Endodermal cell (in vitro differentiated cells): ENCODE measurements at regions not wholly inside any gene's neighbourhood (a gene's known extent, or its start where the extent isn't known, plus 50 kb on each side); places are given as distances from the start of the nearest gene placed in this dataset.

ENCODE experiments used
- DNase-seq: peaks from one replicate; pipeline ENCODE4 v3.0.0-alpha.2; 2017
- H3K27ac ChIP-seq: 2 replicates; pipeline ENCODE4 v1.5.1; 2013; ENCODE audit warnings: mild to moderate bottlenecking, low read depth, low read length, moderate library complexity
- H3K27me3 ChIP-seq: 2 replicates; pipeline ENCODE4 v1.6.1; 2013; ENCODE audit warnings: mild to moderate bottlenecking, low read length, moderate library complexity; ENCODE audit not compliant: insufficient read depth, control insufficient read depth, poor library complexity, severe bottlenecking
- H3K36me3 ChIP-seq: 2 replicates; pipeline ENCODE4 v1.7.0; 2013; ENCODE audit warnings: mild to moderate bottlenecking, low read length, moderate library complexity; ENCODE audit not compliant: control insufficient read depth, insufficient read depth
- H3K4me1 ChIP-seq: one replicate; pipeline ENCODE4 v1.7.0; 2013; ENCODE audit warnings: low read length; ENCODE audit not compliant: control insufficient read depth, insufficient read depth
- H3K4me3 ChIP-seq: 2 replicates; pipeline ENCODE4 v1.5.1; 2013; ENCODE audit warnings: mild to moderate bottlenecking, low read length, moderate library complexity
- H3K9ac ChIP-seq: 2 replicates; pipeline ENCODE4 v1.6.1; 2013; ENCODE audit warnings: mild to moderate bottlenecking, low read length, moderate library complexity; ENCODE audit not compliant: poor library complexity, severe bottlenecking; ENCODE audit errors: extremely low read depth
- H3K9me3 ChIP-seq: 2 replicates; pipeline ENCODE4 v1.6.1; 2013; ENCODE audit warnings: mild to moderate bottlenecking, low read length, moderate library complexity; ENCODE audit not compliant: control insufficient read depth
- H3K27ac Mint-ChIP-seq: 2 replicates; pipeline ENCODE4 v1.8.0; 2020; ENCODE audit warnings: mixed read lengths
- H3K27me3 Mint-ChIP-seq: 2 replicates; pipeline ENCODE4 v1.8.0; 2021; ENCODE audit warnings: mild to moderate bottlenecking, mixed read lengths; ENCODE audit not compliant: insufficient read depth
- H3K36me3 Mint-ChIP-seq: 2 replicates; pipeline ENCODE4 v1.8.0; 2020; ENCODE audit warnings: low read depth, mixed read lengths
- H3K4me1 Mint-ChIP-seq: 2 replicates; pipeline ENCODE4 v1.8.0; 2020; ENCODE audit warnings: mixed read lengths
- H3K4me3 Mint-ChIP-seq: 2 replicates; pipeline ENCODE4 v1.8.0; 2020; ENCODE audit warnings: mild to moderate bottlenecking, moderate library complexity, mixed read lengths
- H3K9me3 Mint-ChIP-seq: 2 replicates; pipeline ENCODE4 v1.8.0; 2020; ENCODE audit warnings: mild to moderate bottlenecking, mixed read lengths
- WGBS, 2 experiments: methylation state at CpG; one replicate each; pipeline versions ENCODE4 v1.1.5 to v1.1.7; 2013; ENCODE audit warnings: missing lambda C conversion rate in 2 of 2, mixed read lengths in 1 of 2; ENCODE audit not compliant: insufficient coverage in 1 of 2, insufficient read length in 1 of 2; 5-methylcytosine and 5-hydroxymethylcytosine counted together
- TF ChIP-seq, protein P1 (sequence below): fragments of 200-600 bp; sonication (generic); conservative IDR thresholded peaks from 2 replicates; pipeline ENCODE4 v1.5.0; 2021; ENCODE audit warnings: antibody characterized with exemption, mild to moderate bottlenecking

GRCh38 chr2:217691920-217692666, 310.7 kb downstream of the TNS1 start:
- Histone ChIP-seq H3K36me3 (no peaks in the 10 kb centered on the region), H3K4me3 (no peak overlapping the region), H3K4me1 (peaks cover 18% of the 10 kb centered on the region), H3K27me3 (peaks cover 20% of the 10 kb centered on the region), H3K9me3 (no peaks in the 10 kb centered on the region), H3K9ac (no peak overlapping the region), H3K27ac (no peak overlapping the region)
- Mint-ChIP-seq H3K36me3 (no peaks in the 10 kb centered on the region), H3K4me1 (peaks cover 14% of the 10 kb centered on the region), H3K27ac (no peak overlapping the region), H3K4me3 (no peak overlapping the region), H3K27me3 (peaks cover 80% of the 10 kb centered on the region), H3K9me3 (peaks cover 3% of the 10 kb centered on the region)
- TF ChIP-seq, protein P1, sequence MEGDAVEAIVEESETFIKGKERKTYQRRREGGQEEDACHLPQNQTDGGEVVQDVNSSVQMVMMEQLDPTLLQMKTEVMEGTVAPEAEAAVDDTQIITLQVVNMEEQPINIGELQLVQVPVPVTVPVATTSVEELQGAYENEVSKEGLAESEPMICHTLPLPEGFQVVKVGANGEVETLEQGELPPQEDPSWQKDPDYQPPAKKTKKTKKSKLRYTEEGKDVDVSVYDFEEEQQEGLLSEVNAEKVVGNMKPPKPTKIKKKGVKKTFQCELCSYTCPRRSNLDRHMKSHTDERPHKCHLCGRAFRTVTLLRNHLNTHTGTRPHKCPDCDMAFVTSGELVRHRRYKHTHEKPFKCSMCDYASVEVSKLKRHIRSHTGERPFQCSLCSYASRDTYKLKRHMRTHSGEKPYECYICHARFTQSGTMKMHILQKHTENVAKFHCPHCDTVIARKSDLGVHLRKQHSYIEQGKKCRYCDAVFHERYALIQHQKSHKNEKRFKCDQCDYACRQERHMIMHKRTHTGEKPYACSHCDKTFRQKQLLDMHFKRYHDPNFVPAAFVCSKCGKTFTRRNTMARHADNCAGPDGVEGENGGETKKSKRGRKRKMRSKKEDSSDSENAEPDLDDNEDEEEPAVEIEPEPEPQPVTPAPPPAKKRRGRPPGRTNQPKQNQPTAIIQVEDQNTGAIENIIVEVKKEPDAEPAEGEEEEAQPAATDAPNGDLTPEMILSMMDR = no peak
- DNase-seq = peak; percentile 58
- 87 to 98% methylated on average over 5 to 7 of the region's 7 CpGs for WGBS, 2 experiments

- Histone ChIP-seq H3K27me3 (peaks cover 23% of the 10 kb centered on the region), H3K27ac (no peak overlapping the region), H3K4me1 (peaks cover 20% of the 10 kb centered on the region), H3K4me3 (no peak overlapping the region), H3K9ac (no peak overlapping the region), H3K36me3 (no peaks in the 10 kb centered on the region), H3K9me3 (no peaks in the 10 kb centered on the region)
- Mint-ChIP-seq H3K27ac (no peak overlapping the region), H3K36me3 (no peaks in the 10 kb centered on the region), H3K4me1 (peaks cover 15% of the 10 kb centered on the region), H3K4me3 (no peak overlapping the region), H3K27me3 (peaks cover 83% of the 10 kb centered on the region), H3K9me3 (peaks cover 3% of the 10 kb centered on the region)
- 92 to 100% methylated on average over 1 to 3 of the region's 3 CpGs for WGBS, 2 experiments
- TF ChIP-seq, protein P1 = no peak
- DNase-seq = peak; percentile 18
These were observed 311.3 kb downstream of the TNS1 start for GRCh38 chr2:217691516-217691915.

DNA sequence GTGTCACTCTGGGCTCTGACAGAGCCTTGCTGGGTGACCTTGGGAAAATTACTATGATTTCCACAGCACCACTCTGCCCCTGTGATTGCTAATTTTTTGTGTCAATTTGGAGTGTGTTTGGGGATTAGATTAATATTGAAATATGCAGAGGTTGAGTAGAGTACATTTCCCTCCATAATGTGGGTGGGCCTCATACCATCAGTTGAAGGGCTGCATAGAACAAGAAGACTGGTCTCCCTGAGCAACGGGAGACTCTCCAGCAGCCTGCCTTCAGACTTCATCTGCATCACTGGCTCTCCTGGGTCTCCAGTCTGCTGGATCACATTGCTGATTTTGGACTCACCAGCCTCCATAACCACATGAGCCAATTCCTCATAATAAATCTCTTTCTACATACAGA, 313.7 kb downstream of the TNS1 start:
- Histone ChIP-seq H3K27ac (no peak overlapping the region), H3K9ac (no peak overlapping the region), H3K9me3 (no peaks in the 10 kb centered on the region), H3K4me1 (peaks cover 21% of the 10 kb centered on the region), H3K27me3 (peaks cover 23% of the 10 kb centered on the region), H3K4me3 (no peak overlapping the region), H3K36me3 (no peaks in the 10 kb centered on the region)
- peaks cover 33% of the 10 kb centered on the region for H3K4me1 Mint-ChIP-seq
- peaks cover 92% of the 10 kb centered on the region for H3K27me3 Mint-ChIP-seq
- TF ChIP-seq, protein P1 = no peak
- no peak overlapping the region for H3K27ac Mint-ChIP-seq
- no peak overlapping the region for H3K4me3 Mint-ChIP-seq
- H3K9me3 Mint-ChIP-seq = peaks cover 3% of the 10 kb centered on the region
- H3K36me3 Mint-ChIP-seq = no peaks in the 10 kb centered on the region
- peak; percentile 2 for DNase-seq
- 75 to 98% methylated on average over 1 of the region's 1 CpG for WGBS, 2 experiments
